ENCODE measurements at regions not wholly inside any gene's neighbourhood (a gene's known extent, or its start where the extent isn't known, plus 50 kb on each side); places are given as distances from the start of the nearest gene placed in this dataset.

- TF ChIP-seq POLR2A (IDR thresholded peaks at IDR 0.05; ENCODE audit: low read length) = no peak
- TF ChIP-seq GATA1 (IDR thresholded peaks at IDR 0.05; ENCODE audit: low read depth, low read length) = no peak
These were observed 631.0 kb upstream of the ALCAM start for GRCh38 chr3:104735691-104736090.
